ENCODE measurements at regions not wholly inside any gene's neighbourhood (a gene's known extent, or its start where the extent isn't known, plus 50 kb on each side); places are given as distances from the start of the nearest gene placed in this dataset.
"Not testable (repeated sequence)": the region's sequence is repeated elsewhere in the genome, so short reads cannot be mapped to it uniquely, and the experiment has no call there.

GRCh38 chr21:14008436-14008835 is 202.3 kb downstream of the LIPI start:
- not testable (repeated sequence) for DNase-seq (ENCODE audit: low read depth)

- not testable (repeated sequence) for DNase-seq (ENCODE audit: low read depth)
Measured at GRCh38 chr21:14008006-14008405, 202.7 kb downstream of the LIPI start.

GRCh38 chr21:14006144-14006543 is 204.6 kb downstream of the LIPI start:
- not testable (repeated sequence) for DNase-seq (ENCODE audit: low read depth)

- DNase-seq (ENCODE audit: low read depth), result not testable (repeated sequence)
Measured at GRCh38 chr21:13986996-13987958, 223.5 kb downstream of the LIPI start.

GRCh38 chr21:13985865-13986863 is 224.6 kb downstream of the LIPI start:
- DNase-seq (ENCODE audit: low read depth), result not testable (repeated sequence)

- not testable (repeated sequence) for DNase-seq (ENCODE audit: low read depth)
Measured at GRCh38 chr21:13985137-13985864, 225.5 kb downstream of the LIPI start.

GRCh38 chr21:13984728-13985127 is 226.0 kb downstream of the LIPI start:
- not testable (repeated sequence) for DNase-seq (ENCODE audit: low read depth)

- not testable (repeated sequence) for DNase-seq (ENCODE audit: low read depth)
Measured at GRCh38 chr21:13981176-13982087, 229.3 kb downstream of the LIPI start.

GRCh38 chr21:13980115-13980662 is 230.6 kb downstream of the LIPI start:
- DNase-seq (ENCODE audit: low read depth), result not testable (repeated sequence)

- DNase-seq (ENCODE audit: low read depth), result not testable (repeated sequence)
Measured at GRCh38 chr21:13979608-13980007, 231.1 kb downstream of the LIPI start.

GRCh38 chr21:13974582-13974981 is 236.2 kb downstream of the LIPI start:
- DNase-seq (ENCODE audit: low read depth), result not testable (repeated sequence)

- not testable (repeated sequence) for DNase-seq (ENCODE audit: low read depth)
Measured at GRCh38 chr21:13969853-13970252, 240.9 kb downstream of the LIPI start.

GRCh38 chr21:13969002-13969401 is 241.8 kb downstream of the LIPI start:
- DNase-seq (ENCODE audit: low read depth), result not testable (repeated sequence)

- DNase-seq (ENCODE audit: low read depth), result not testable (repeated sequence)
Measured at GRCh38 chr21:13963259-13963658, 247.5 kb downstream of the LIPI start.

- DNase-seq (ENCODE audit: low read depth), result no peak
Measured at GRCh38 chr21:13937236-13937635, 273.5 kb downstream of the LIPI start.

- not testable (repeated sequence) for DNase-seq (ENCODE audit: low read depth)
Measured at GRCh38 chr21:13936033-13936937, 274.5 kb downstream of the LIPI start.

- DNase-seq (ENCODE audit: low read depth), result not testable (repeated sequence)
Measured at GRCh38 chr21:13935396-13936032, 275.2 kb downstream of the LIPI start.

- DNase-seq (ENCODE audit: low read depth), result not testable (repeated sequence)
Measured at GRCh38 chr21:13934887-13935342, 275.8 kb downstream of the LIPI start.
